ENCODE measurements at regions not wholly inside any gene's neighbourhood (a gene's known extent, or its start where the extent isn't known, plus 50 kb on each side); places are given as distances from the start of the nearest gene placed in this dataset.

DNA sequence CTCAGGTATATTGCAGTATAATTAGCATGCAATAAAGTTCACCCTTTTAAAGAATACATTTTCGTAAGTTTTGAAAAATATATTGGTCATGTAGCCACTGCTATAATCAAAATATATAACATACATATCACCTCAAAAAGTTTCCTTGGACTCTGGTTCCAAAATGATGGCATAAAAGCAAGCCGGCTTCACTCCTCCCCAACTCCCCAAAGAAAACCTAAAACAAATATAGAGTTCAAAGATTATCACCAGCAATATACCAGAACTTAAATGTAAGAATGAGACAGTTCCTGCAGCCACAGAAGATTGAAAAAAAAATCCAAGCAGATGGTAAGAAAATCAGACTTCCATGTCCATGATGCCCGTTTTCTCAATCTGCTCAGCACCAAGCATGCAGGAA lies 104.3 kb downstream of the APIP start:
- Histone ChIP-seq H3K79me2 (ENCODE audit: control insufficient read depth in 1 of 2, insufficient read depth in 2 of 2, low read length in 2 of 2) (no peaks in the 10 kb centered on the region), H3K36me3 (ENCODE audit: control insufficient read depth in 2 of 4, insufficient read depth in 4 of 4, low read length in 3 of 4) (no peaks in the 10 kb centered on the region), H2BK20ac (ENCODE audit: low read length) (no peak overlapping the region), H2BK120ac (replicated peaks; ENCODE audit: low read depth, low read length) (no peak overlapping the region), H2BK5ac (ENCODE audit: low read depth, low read length) (no peak overlapping the region), H3K56ac (replicated peaks; ENCODE audit: insufficient read length, low read depth, low read length) (no peak overlapping the region), H3K4me3 (ENCODE audit: extremely low read depth in 1 of 4, insufficient read depth in 2 of 4, low read depth in 3 of 4, low read length in 4 of 4) (no peak overlapping the region), H4K20me1 (replicated peaks in 1 of 2; ENCODE audit: control insufficient read depth in 1 of 2, insufficient read depth in 2 of 2, low read length in 2 of 2) (no peaks in the 10 kb centered on the region), H2AK5ac (ENCODE audit: low read depth, low read length) (no peak overlapping the region), H3K23me2 (ENCODE audit: low read depth, low read length) (no peaks in the 10 kb centered on the region), H3K27ac (ENCODE audit: low read depth, low read length) (no peak overlapping the region), H4K5ac (ENCODE audit: insufficient read length, low read depth, low read length) (no peak overlapping the region), H2BK15ac (ENCODE audit: low read length) (no peak overlapping the region), H2BK12ac (ENCODE audit: low read depth, low read length) (no peak overlapping the region), H3K79me1 (ENCODE audit: low read depth, low read length) (no peaks in the 10 kb centered on the region), H3K4ac (replicated peaks; ENCODE audit: insufficient read length, low read depth, low read length) (no peak overlapping the region), H3K4me2 (ENCODE audit: insufficient read depth in 1 of 2, low read depth in 2 of 2, low read length in 2 of 2) (no peak overlapping the region), H3K9ac (replicated peaks in 1 of 4; ENCODE audit: extremely low read depth in 1 of 4, low read depth in 3 of 4, low read length in 3 of 4) (no peak overlapping the region), H3K18ac (ENCODE audit: extremely low read depth, low read length) (no peak overlapping the region), H2AFZ (ENCODE audit: low read length) (no peak overlapping the region), H3K9me3 (ENCODE audit: insufficient read depth in 2 of 2, low read depth in 1 of 2, low read length in 1 of 2) (no peaks in the 10 kb centered on the region), H3K27me3 (replicated peaks in 1 of 4; ENCODE audit: control insufficient read depth in 3 of 4, extremely low read depth in 1 of 4, insufficient read depth in 3 of 4, low read length in 3 of 4) (no peaks in the 10 kb centered on the region), H4K91ac (replicated peaks; ENCODE audit: insufficient read length, low read length) (no peak overlapping the region), H3K4me1 (replicated peaks in 1 of 4; ENCODE audit: control insufficient read depth in 3 of 4, insufficient read depth in 4 of 4, low read length in 3 of 4) (no peaks in the 10 kb centered on the region), H3K14ac (ENCODE audit: insufficient read length) (no peak overlapping the region), H4K8ac (ENCODE audit: extremely low read depth, insufficient read depth, low read length) (no peak overlapping the region), H3K23ac (ENCODE audit: insufficient read length) (no peak overlapping the region)
- POLR2A ChIA-PET (ENCODE audit: partially characterized antibody), result no interaction called here
- CTCF ChIA-PET (ENCODE audit: partially characterized antibody), result interaction anchor here (1.2 kb wide), 1 partner anchor 21 kb away, joined by 4 read pairs; no protein-coding TSS in a partner anchor
- no peak for FAIRE-seq
- no peak for DNase-seq (ENCODE audit: low read depth in 1 of 2, low spot score in 2 of 2)
- 91% methylated on average over 3 of the region's 3 CpGs; no CpG with 5 or more reads in 1 of the 2 experiments for WGBS, 2 experiments (ENCODE audit: extremely low coverage in 1 of 2, insufficient coverage in 1 of 2, insufficient read length in 1 of 2, insufficient replicate concordance in 2 of 2, low coverage in 1 of 2, low lambda C conversion rate in 2 of 2, missing lambda C conversion rate in 1 of 2)
- TF ChIP-seq RNF2 (IDR thresholded peaks at IDR 0.05; ENCODE audit: borderline replicate concordance, low read depth, low read length, missing control alignments, poor library complexity, severe bottlenecking), result no peak

All from H1 (cell line).